Suprapubic skin (tissue), 4 donors: ENCODE measurements at regions not wholly inside any gene's neighbourhood (a gene's known extent, or its start where the extent isn't known, plus 50 kb on each side); places are given as distances from the start of the nearest gene placed in this dataset.

Experiments used
- CTCF ChIP-seq, 2 donors: fragments of 200-600 bp in 1 of 2; fragments of 450-650 bp in 1 of 2; sonication (generic) in 1 of 2; IDR thresholded peaks; one replicate each; pipeline ENCODE4 v1.5.1; 2016 to 2019; ENCODE audit warnings: antibody characterized with exemption in 2 of 2, mild to moderate bottlenecking in 1 of 2, moderate library complexity in 1 of 2
- EP300 ChIP-seq: sonication (generic); formaldehyde crosslinking; IDR thresholded peaks from one replicate; pipeline ENCODE4 v1.6.1; 2017; ENCODE audit warnings: antibody characterized with exemption
- POLR2A ChIP-seq, 2 donors: fragments of 450-650 bp; IDR thresholded peaks; one replicate each; pipeline ENCODE4 v1.6.1; 2017; ENCODE audit warnings: antibody characterized with exemption in 2 of 2, mild to moderate bottlenecking in 2 of 2, moderate library complexity in 2 of 2
- POLR2AphosphoS5 ChIP-seq, 3 donors: sonication (generic); formaldehyde crosslinking; IDR thresholded peaks; one replicate each; pipeline ENCODE4 v1.6.1; 2017; ENCODE audit warnings: antibody characterized with exemption in 3 of 3

GRCh38 chr4:165766976-165767375, 106.1 kb upstream of the TLL1 start:
- TF ChIP-seq CTCF (IDR thresholded peaks at IDR 0.05) (no peak), POLR2A (IDR thresholded peaks at IDR 0.05) (no peak), EP300 (no peak), POLR2AphosphoS5 (IDR thresholded peaks at IDR 0.05) (no peak)
